ENCODE measurements at regions not wholly inside any gene's neighbourhood (a gene's known extent, or its start where the extent isn't known, plus 50 kb on each side); places are given as distances from the start of the nearest gene placed in this dataset.

DNA sequence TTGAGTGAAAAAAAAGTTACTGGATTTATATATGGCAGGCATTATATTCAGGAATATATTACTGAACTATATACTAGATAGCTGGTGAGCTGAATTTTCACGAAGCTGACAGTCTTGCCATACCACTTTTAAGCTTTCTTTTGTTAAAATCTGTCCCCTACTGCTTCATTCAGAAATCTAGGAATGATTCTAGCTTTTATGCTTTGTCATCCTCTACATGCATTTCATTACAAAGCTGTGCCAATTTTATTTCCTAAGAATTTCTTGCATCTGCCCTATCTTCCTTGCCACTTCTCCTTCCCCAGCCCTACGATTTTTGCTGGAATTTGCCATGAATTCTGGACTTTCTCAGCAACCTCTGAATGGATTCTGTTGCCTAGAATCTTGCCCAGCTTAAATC is 158.5 kb upstream of the ADGRB3 start:
- CTCF ChIA-PET: no interaction called here
- no TSS peak for BruUV-seq (replicated peaks)
- Histone ChIP-seq H4K20me1 (ENCODE audit: insufficient read depth) (no peaks in the 10 kb centered on the region), H3K4me2 (no peak overlapping the region), H3K27me3 (ENCODE audit: insufficient read depth, low read depth) (no peaks in the 10 kb centered on the region), H3K36me3 (ENCODE audit: low read depth) (no peaks in the 10 kb centered on the region), H3F3A (ENCODE audit: insufficient read depth, low read depth) (no peaks in the 10 kb centered on the region), H3K9me2 (ENCODE audit: insufficient read depth) (no peaks in the 10 kb centered on the region), H3K4me3 (no peak overlapping the region), H3K27ac (no peak overlapping the region), H3K4me1 (replicated peaks; ENCODE audit: insufficient read depth) (no peaks in the 10 kb centered on the region), H3K79me2 (ENCODE audit: low read depth) (no peaks in the 10 kb centered on the region), H3K9me3 (ENCODE audit: insufficient read depth, low read depth) (no peaks in the 10 kb centered on the region), H2AFZ (no peak overlapping the region)
- intact Hi-C loops (cut with micrococcal nuclease; ENCODE audit: unreplicated experiment): no loop called here
- DNase-seq: no peak
- no peak for TF ChIP-seq EZH2 (IDR thresholded peaks at IDR 0.05; ENCODE audit: low read depth)
- TF ChIP-seq, protein P1, sequence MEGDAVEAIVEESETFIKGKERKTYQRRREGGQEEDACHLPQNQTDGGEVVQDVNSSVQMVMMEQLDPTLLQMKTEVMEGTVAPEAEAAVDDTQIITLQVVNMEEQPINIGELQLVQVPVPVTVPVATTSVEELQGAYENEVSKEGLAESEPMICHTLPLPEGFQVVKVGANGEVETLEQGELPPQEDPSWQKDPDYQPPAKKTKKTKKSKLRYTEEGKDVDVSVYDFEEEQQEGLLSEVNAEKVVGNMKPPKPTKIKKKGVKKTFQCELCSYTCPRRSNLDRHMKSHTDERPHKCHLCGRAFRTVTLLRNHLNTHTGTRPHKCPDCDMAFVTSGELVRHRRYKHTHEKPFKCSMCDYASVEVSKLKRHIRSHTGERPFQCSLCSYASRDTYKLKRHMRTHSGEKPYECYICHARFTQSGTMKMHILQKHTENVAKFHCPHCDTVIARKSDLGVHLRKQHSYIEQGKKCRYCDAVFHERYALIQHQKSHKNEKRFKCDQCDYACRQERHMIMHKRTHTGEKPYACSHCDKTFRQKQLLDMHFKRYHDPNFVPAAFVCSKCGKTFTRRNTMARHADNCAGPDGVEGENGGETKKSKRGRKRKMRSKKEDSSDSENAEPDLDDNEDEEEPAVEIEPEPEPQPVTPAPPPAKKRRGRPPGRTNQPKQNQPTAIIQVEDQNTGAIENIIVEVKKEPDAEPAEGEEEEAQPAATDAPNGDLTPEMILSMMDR (conservative IDR thresholded peaks at IDR 0.05): no peak
- POLR2A ChIA-PET (ENCODE audit: unreplicated experiment): no interaction called here

DNA sequence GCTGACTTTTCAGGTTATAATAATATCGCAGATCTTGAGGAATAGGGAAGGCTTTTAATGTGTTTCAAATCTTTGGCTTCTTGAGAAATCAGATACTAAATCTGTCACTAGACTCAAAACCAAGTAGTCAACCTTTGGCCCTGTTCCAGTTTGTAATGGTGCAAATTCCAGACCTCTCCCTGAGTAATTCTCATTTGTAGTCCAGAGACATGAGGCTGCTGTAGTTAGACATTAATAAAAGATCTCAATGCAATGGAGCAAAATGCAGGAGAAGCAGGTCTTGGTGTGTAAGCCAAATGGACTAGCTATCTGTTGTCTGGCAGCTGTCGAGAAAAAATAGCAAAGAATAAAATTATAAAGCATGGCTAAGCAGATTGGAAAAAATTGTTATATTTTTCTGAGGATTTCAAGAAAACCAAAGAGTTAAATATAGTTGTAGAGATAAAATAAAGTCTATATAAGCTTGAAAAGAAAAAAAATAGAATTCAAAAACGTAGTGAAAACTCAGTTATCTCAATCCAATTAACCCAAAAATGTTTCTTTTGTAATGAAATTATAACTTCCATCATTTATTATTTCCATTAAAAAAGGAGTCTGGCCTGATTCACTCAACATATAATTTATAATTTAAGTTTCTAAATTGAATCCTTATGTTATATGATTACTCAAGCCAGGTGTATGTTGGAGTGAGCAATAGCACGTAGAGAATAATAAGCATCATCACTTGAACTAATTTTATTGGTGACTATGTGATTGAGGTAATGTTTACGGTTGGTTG is 161.5 kb upstream of the ADGRB3 start:
- no peak overlapping the region for H3K27ac ChIP-seq
- H3K4me3 ChIP-seq: no peak overlapping the region
- no peaks in the 10 kb centered on the region for H3K27me3 ChIP-seq (ENCODE audit: insufficient read depth, low read depth)
- H3F3A ChIP-seq (ENCODE audit: insufficient read depth, low read depth): no peaks in the 10 kb centered on the region
- ChIA-PET CTCF (no interaction called here), POLR2A (ENCODE audit: unreplicated experiment) (no interaction called here)
- H3K79me2 ChIP-seq (ENCODE audit: low read depth): no peaks in the 10 kb centered on the region
- no peak for DNase-seq
- no peak overlapping the region for H2AFZ ChIP-seq
- H3K9me3 ChIP-seq (ENCODE audit: insufficient read depth, low read depth): no peaks in the 10 kb centered on the region
- no peaks in the 10 kb centered on the region for H4K20me1 ChIP-seq (ENCODE audit: insufficient read depth)
- H3K36me3 ChIP-seq (ENCODE audit: low read depth): no peaks in the 10 kb centered on the region
- no peak overlapping the region for H3K4me2 ChIP-seq
- intact Hi-C loops (cut with micrococcal nuclease; ENCODE audit: unreplicated experiment): no loop called here
- TF ChIP-seq, protein P1 (conservative IDR thresholded peaks at IDR 0.05): no peak
- no peak for TF ChIP-seq EZH2 (IDR thresholded peaks at IDR 0.05; ENCODE audit: low read depth)
- no peaks in the 10 kb centered on the region for H3K4me1 ChIP-seq (replicated peaks; ENCODE audit: insufficient read depth)
- BruUV-seq (replicated peaks): no TSS peak
- no peaks in the 10 kb centered on the region for H3K9me2 ChIP-seq (ENCODE audit: insufficient read depth)

DNA sequence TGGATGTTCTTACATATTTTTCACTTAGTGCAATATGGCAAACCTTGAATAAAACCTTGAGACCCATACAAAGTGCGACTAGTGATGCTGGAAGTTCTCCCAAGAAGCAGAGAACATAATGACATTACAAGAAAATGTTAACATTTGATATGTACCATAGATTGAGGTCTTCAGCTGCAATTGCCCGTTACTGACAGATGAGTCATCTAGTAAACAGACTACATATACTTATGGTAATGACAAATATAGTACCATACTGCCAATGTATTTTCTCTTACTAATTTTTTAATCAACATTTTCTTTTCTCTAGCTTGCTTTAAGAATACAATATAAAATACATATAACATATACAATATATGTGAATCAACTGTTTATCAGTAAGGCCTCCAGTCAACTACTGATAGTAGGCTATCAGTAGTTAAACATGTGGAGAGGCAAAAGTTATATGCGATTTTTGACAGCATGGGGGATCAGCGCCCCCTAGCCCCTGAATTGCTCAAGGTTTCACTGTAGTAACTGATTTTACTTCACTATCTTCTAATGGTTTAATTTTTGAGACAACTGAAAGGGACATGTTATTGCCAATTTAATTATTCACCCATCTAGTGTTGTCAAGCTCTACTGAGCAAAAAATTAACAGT is 166.7 kb upstream of the ADGRB3 start:
- no peak overlapping the region for H3K4me2 ChIP-seq
- H4K20me1 ChIP-seq (ENCODE audit: insufficient read depth): no peaks in the 10 kb centered on the region
- H3F3A ChIP-seq (ENCODE audit: insufficient read depth, low read depth): no peaks in the 10 kb centered on the region
- H3K27me3 ChIP-seq (ENCODE audit: insufficient read depth, low read depth): no peaks in the 10 kb centered on the region
- ChIA-PET CTCF (no interaction called here), POLR2A (ENCODE audit: unreplicated experiment) (no interaction called here)
- H3K79me2 ChIP-seq (ENCODE audit: low read depth): no peaks in the 10 kb centered on the region
- H3K9me2 ChIP-seq (ENCODE audit: insufficient read depth): no peaks in the 10 kb centered on the region
- DNase-seq: no peak
- no TSS peak for BruUV-seq (replicated peaks)
- no peak for TF ChIP-seq EZH2 (IDR thresholded peaks at IDR 0.05; ENCODE audit: low read depth)
- TF ChIP-seq, protein P1 (conservative IDR thresholded peaks at IDR 0.05): peak; percentile 32; the same call in 1 of the 2 replicates
- H3K36me3 ChIP-seq (ENCODE audit: low read depth): no peaks in the 10 kb centered on the region
- H3K27ac ChIP-seq: no peak overlapping the region
- no peaks in the 10 kb centered on the region for H3K9me3 ChIP-seq (ENCODE audit: insufficient read depth, low read depth)
- intact Hi-C loops (cut with micrococcal nuclease; ENCODE audit: unreplicated experiment): no loop called here
- no peak overlapping the region for H3K4me3 ChIP-seq
- no peak overlapping the region for H2AFZ ChIP-seq
- no peaks in the 10 kb centered on the region for H3K4me1 ChIP-seq (replicated peaks; ENCODE audit: insufficient read depth)

All from PC-9 (cell line).